ENCODE measurements at regions not wholly inside any gene's neighbourhood (a gene's known extent, or its start where the extent isn't known, plus 50 kb on each side); places are given as distances from the start of the nearest gene placed in this dataset.

DNA sequence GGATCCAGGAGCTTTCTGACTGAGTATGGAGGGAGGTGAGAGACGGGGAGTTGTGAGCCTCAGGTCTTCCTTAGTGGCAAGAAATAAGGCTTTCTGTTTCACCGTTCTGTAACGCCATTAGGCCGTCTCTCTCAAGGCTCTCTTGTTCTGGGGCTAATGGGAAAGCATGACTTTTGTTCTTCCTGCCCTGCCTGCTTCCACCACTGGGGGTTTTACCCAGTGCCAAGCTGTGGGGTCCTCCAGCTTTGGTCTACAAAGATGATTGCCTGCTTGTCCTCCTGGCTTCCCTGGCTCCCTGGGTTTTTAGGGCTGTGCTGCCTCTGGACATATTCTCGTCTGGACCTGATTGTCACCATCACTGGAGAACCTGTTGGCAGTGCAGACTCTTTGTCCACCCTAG lies 74.8 kb upstream of the TINAGL1 start:
- FAIRE-seq, result no peak

More for the DNA sequence above, 74.8 kb upstream of the TINAGL1 start:
- Histone ChIP-seq H3K9me1 (replicated peaks; ENCODE audit: control insufficient read depth, extremely low read depth, insufficient read depth, low read length) (no peaks in the 10 kb centered on the region), H3K27ac (ENCODE audit: insufficient read depth, low read depth, low read length) (no peak overlapping the region), H3K4me1 (ENCODE audit: control insufficient read depth, extremely low read depth, insufficient read depth, low read length) (no peaks in the 10 kb centered on the region), H3K79me2 (ENCODE audit: control insufficient read depth, insufficient read depth, low read length) (no peaks in the 10 kb centered on the region), H3K9me3 (replicated peaks; ENCODE audit: control insufficient read depth, insufficient read depth, low read length) (no peaks in the 10 kb centered on the region), H3K27me3 (ENCODE audit: control insufficient read depth in 2 of 2, insufficient read depth in 2 of 2, low read length in 2 of 2) (peaks cover 0 to 7% of the 10 kb centered on the region in 2 experiments), H4K20me1 (replicated peaks; ENCODE audit: control insufficient read depth, extremely low read depth, insufficient read depth, low read length) (no peaks in the 10 kb centered on the region), H3K9ac (replicated peaks; ENCODE audit: extremely low read depth, insufficient read depth, low read length) (no peak overlapping the region), H3K4me2 (ENCODE audit: insufficient read depth, low read length) (no peak overlapping the region), H3K36me3 (ENCODE audit: control insufficient read depth in 2 of 2, extremely low read depth in 1 of 2, insufficient read depth in 2 of 2, low read length in 2 of 2) (no peaks in the 10 kb centered on the region), H2AFZ (ENCODE audit: low read depth, low read length) (no peak overlapping the region), H3K4me3 (replicated peaks in 1 of 3; ENCODE audit: insufficient read depth in 1 of 3, low read depth in 1 of 3, low read length in 3 of 3) (no peak overlapping the region)
- CTCF ChIA-PET, result interaction anchor here (1.8 kb wide), 1 partner anchor 25 kb away, joined by 4 read pairs; no protein-coding TSS in a partner anchor
- dilution Hi-C loops (cut with MboI; ENCODE audit: extremely low pct_ligation_motif_present, low sequenced_read_pairs) (no loop called here), intact Hi-C loops (cut with micrococcal nuclease) (no loop called here)
- DNase-seq (ENCODE audit: low read depth, low spot score), result no peak
- TF ChIP-seq, protein P1, sequence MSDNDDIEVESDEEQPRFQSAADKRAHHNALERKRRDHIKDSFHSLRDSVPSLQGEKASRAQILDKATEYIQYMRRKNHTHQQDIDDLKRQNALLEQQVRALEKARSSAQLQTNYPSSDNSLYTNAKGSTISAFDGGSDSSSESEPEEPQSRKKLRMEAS (IDR thresholded peaks at IDR 0.05; ENCODE audit: insufficient read depth, insufficient read length), result no peak
- TF ChIP-seq POLR2AphosphoS5 (IDR thresholded peaks at IDR 0.05; ENCODE audit: insufficient read depth, low read depth, low read length), result no peak
- no peak for TF ChIP-seq GATA2 (IDR thresholded peaks at IDR 0.05; ENCODE audit: insufficient read depth, insufficient read length, low read depth, low read length)
- no peak for TF ChIP-seq JUN (IDR thresholded peaks at IDR 0.05; ENCODE audit: borderline replicate concordance, insufficient read depth, insufficient read length, low read depth)
- TF ChIP-seq MYC (IDR thresholded peaks at IDR 0.05; ENCODE audit: low read depth, low read length), result no peak
- TF ChIP-seq EZH2 (IDR thresholded peaks at IDR 0.05; ENCODE audit: borderline replicate concordance, low read depth, low read length, severe bottlenecking), result no peak
- TF ChIP-seq, protein P2, sequence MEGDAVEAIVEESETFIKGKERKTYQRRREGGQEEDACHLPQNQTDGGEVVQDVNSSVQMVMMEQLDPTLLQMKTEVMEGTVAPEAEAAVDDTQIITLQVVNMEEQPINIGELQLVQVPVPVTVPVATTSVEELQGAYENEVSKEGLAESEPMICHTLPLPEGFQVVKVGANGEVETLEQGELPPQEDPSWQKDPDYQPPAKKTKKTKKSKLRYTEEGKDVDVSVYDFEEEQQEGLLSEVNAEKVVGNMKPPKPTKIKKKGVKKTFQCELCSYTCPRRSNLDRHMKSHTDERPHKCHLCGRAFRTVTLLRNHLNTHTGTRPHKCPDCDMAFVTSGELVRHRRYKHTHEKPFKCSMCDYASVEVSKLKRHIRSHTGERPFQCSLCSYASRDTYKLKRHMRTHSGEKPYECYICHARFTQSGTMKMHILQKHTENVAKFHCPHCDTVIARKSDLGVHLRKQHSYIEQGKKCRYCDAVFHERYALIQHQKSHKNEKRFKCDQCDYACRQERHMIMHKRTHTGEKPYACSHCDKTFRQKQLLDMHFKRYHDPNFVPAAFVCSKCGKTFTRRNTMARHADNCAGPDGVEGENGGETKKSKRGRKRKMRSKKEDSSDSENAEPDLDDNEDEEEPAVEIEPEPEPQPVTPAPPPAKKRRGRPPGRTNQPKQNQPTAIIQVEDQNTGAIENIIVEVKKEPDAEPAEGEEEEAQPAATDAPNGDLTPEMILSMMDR (IDR thresholded peaks at IDR 0.05; ENCODE audit: extremely low read depth in 1 of 2, insufficient read depth in 1 of 2, low read depth in 1 of 2, low read length in 2 of 2), result no peak
- TF ChIP-seq FOS (IDR thresholded peaks at IDR 0.05; ENCODE audit: borderline replicate concordance, insufficient read depth, low read length), result no peak
- TF ChIP-seq POLR2A (IDR thresholded peaks at IDR 0.05; ENCODE audit: low read depth, low read length), result no peak
- no TSS peak for BruUV-seq (replicated peaks)
- POLR2A ChIA-PET, result no interaction called here
